HCT116 (cell line): ENCODE measurements at regions not wholly inside any gene's neighbourhood (a gene's known extent, or its start where the extent isn't known, plus 50 kb on each side); places are given as distances from the start of the nearest gene placed in this dataset.

Experiments
- ATAC-seq: fragments of 200-7000 bp; cut with Tn5 transposase; 2 replicates; pipeline ENCODE4 v1.9.1; 2020; ENCODE audit warnings: mild to moderate bottlenecking, moderate library complexity
- BruUV-seq: library from RNA; stranded (reverse); fragments of 400-500 nt; replicated peaks from 2 replicates; lab custom pipeline; 2021; lab: Mats Ljungman, UMichigan
- CTCF ChIA-PET: fragments of 300-600 bp; sonication (Branson Sonifier 250); formaldehyde crosslinking; loops from one replicate; lab custom pipeline; 2021; ENCODE audit warnings: antibody characterized with exemption; lab: Charles Lee
- POLR2A ChIA-PET: fragments of 300-600, 350-600 bp; sonication (Branson Sonifier 250); formaldehyde crosslinking; loops from one replicate; lab custom pipeline; 2021; ENCODE audit warnings: antibody characterized with exemption; lab: Charles Lee
- RAD21 ChIA-PET, 2 experiments: fragments of 300-600 bp; sonication (Branson Sonifier 250); formaldehyde crosslinking; loops; one replicate each; lab custom pipeline; 2023; ENCODE audit warnings: low total read pairs in 2 of 2; ENCODE audit not compliant: uncharacterized antibody in 2 of 2, unreplicated experiment in 2 of 2, low non-redundant PET in 1 of 2; lab: Charles Lee
- DNase-seq: peaks from one replicate; pipeline ENCODE4 v3.0.0-alpha.2; 2010; ENCODE audit warnings: low read depth, low spot score
- H2AFZ ChIP-seq: fragments of 200-600 bp; shearing (Covaris generic), sonication (generic); 2 replicates; pipeline ENCODE4 v1.6.1; 2017; ENCODE audit warnings: low read depth, mixed run types, mixed read lengths, antibody characterized with exemption, low read length; ENCODE audit not compliant: poor library complexity, severe bottlenecking
- H3K27ac ChIP-seq: 2 replicates; pipeline ENCODE4 v1.5.1; 2012; ENCODE audit warnings: low read depth, low read length
- H3K27me3 ChIP-seq: fragments of 200-600 bp; sonication (generic); 2 replicates; pipeline ENCODE4 v1.6.1; 2016; ENCODE audit warnings: mixed run types, low read length, mixed read lengths; ENCODE audit not compliant: insufficient read depth
- H3K36me3 ChIP-seq, 2 experiments: fragments of 200-500 bp in 1 of 2; fragments of 200-600 bp in 1 of 2; sonication (Bioruptor generic) in 1 of 2; sonication (generic) in 1 of 2; 2 replicates each; pipeline versions ENCODE4 v1.5.1 to v1.6.1; 2014 to 2016; ENCODE audit warnings: low read length in 2 of 2, inconsistent platforms in 1 of 2, mixed read lengths in 1 of 2, mixed run types in 1 of 2; ENCODE audit not compliant: insufficient read depth in 2 of 2, control insufficient read depth in 1 of 2
- H3K4me1 ChIP-seq, 2 experiments: fragments of 200-600 bp in 1 of 2; sonication (generic) in 1 of 2; 2 replicates each; pipeline versions ENCODE4 v1.5.1 to v1.6.1; 2012 to 2017; ENCODE audit warnings: low read length in 2 of 2, inconsistent platforms in 1 of 2, mild to moderate bottlenecking in 1 of 2, mixed read lengths in 1 of 2, mixed run types in 1 of 2, moderate library complexity in 1 of 2; ENCODE audit not compliant: insufficient read depth in 2 of 2, control insufficient read depth in 1 of 2
- H3K4me2 ChIP-seq: fragments of 200-600 bp; sonication (generic); 2 replicates; pipeline ENCODE4 v1.6.1; 2017; ENCODE audit warnings: mixed run types, low read length, mixed read lengths
- H3K4me3 ChIP-seq, 2 experiments: fragments of 200-600 bp in 1 of 2; sonication (generic) in 1 of 2; replicated peaks in 1 of 2; 2 replicates each; pipeline ENCODE4 v1.5.1; 2011 to 2016; ENCODE audit warnings: low read length in 2 of 2, control low read depth in 1 of 2, low read depth in 1 of 2, mild to moderate bottlenecking in 1 of 2, mixed read lengths in 1 of 2, mixed run types in 1 of 2
- H3K79me2 ChIP-seq: fragments of 200-600 bp; sonication (generic); 2 replicates; pipeline ENCODE4 v1.6.1; 2017; ENCODE audit warnings: mild to moderate bottlenecking, mixed run types, low read length, moderate library complexity, mixed read lengths; ENCODE audit not compliant: insufficient read depth
- H3K9ac ChIP-seq: fragments of 200-600 bp; sonication (generic); 2 replicates; pipeline ENCODE4 v1.6.1; 2016; ENCODE audit warnings: low read length, mixed read lengths
- H3K9me2 ChIP-seq: fragments of 200-600 bp; sonication (generic), shearing (Covaris generic); 2 replicates; pipeline ENCODE4 v1.6.1; 2017; ENCODE audit warnings: mixed run types, mild to moderate bottlenecking, moderate library complexity; ENCODE audit not compliant: insufficient read depth
- H3K9me3 ChIP-seq, 2 experiments: fragments of 200-500 bp in 1 of 2; fragments of 200-600 bp in 1 of 2; sonication (Bioruptor generic) in 1 of 2; sonication (generic) in 1 of 2; 2 replicates each; pipeline ENCODE4 v1.6.1; 2014 to 2017; ENCODE audit warnings: low read length in 2 of 2, mixed read lengths in 2 of 2, inconsistent platforms in 1 of 2, low read depth in 1 of 2, mild to moderate bottlenecking in 1 of 2, mixed run types in 1 of 2, moderate library complexity in 1 of 2; ENCODE audit not compliant: control insufficient read depth in 1 of 2, insufficient read depth in 1 of 2
- H4K20me1 ChIP-seq: fragments of 200-600 bp; sonication (generic), shearing (Covaris generic); 2 replicates; pipeline ENCODE4 v1.6.1; 2017; ENCODE audit warnings: mixed run types, mild to moderate bottlenecking, moderate library complexity; ENCODE audit not compliant: insufficient read depth
- CBX3 ChIP-seq: IDR thresholded peaks from 2 replicates; pipeline ENCODE4 v1.6.1; 2012; ENCODE audit warnings: low read depth
- CEBPB ChIP-seq: IDR thresholded peaks from 2 replicates; pipeline ENCODE4 v1.6.1; 2012; ENCODE audit warnings: low read depth
- EGR1 ChIP-seq: IDR thresholded peaks from 2 replicates; pipeline ENCODE4 v1.6.1; 2012; ENCODE audit warnings: low read depth
- ELF1 ChIP-seq: IDR thresholded peaks from 2 replicates; pipeline ENCODE4 v1.6.1; 2012; ENCODE audit warnings: low read depth, borderline replicate concordance
- EZH2 ChIP-seq: fragments of 200-600 bp; sonication (generic); IDR thresholded peaks from 2 replicates; pipeline ENCODE4 v1.6.1; 2017; ENCODE audit warnings: antibody characterized with exemption, mixed run types
- EZH2phosphoT487 ChIP-seq: fragments of 200-600 bp; IDR thresholded peaks from 2 replicates; pipeline ENCODE4 v1.6.1; 2018; ENCODE audit warnings: antibody characterized with exemption, borderline replicate concordance
- JUND ChIP-seq: IDR thresholded peaks from 2 replicates; pipeline ENCODE4 v1.6.1; 2012
- POLR2A ChIP-seq: IDR thresholded peaks from 2 replicates; pipeline ENCODE4 v1.7.0; 2011; ENCODE audit warnings: borderline replicate concordance; ENCODE audit not compliant: insufficient read depth, insufficient read length; ENCODE audit errors: extremely low read depth
- POLR2AphosphoS5 ChIP-seq: IDR thresholded peaks from 2 replicates; pipeline ENCODE4 v1.6.1; 2011; ENCODE audit warnings: mild to moderate bottlenecking, low read depth, low read length, moderate library complexity
- SIN3A ChIP-seq: IDR thresholded peaks from 2 replicates; pipeline ENCODE4 v1.6.1; 2012; ENCODE audit warnings: low read depth
- SP1 ChIP-seq: IDR thresholded peaks from 2 replicates; pipeline ENCODE4 v1.6.1; 2012; ENCODE audit warnings: low read depth
- SRF ChIP-seq: IDR thresholded peaks from 2 replicates; pipeline ENCODE4 v1.6.1; 2012; ENCODE audit warnings: low read depth
- TCF7L2 ChIP-seq: IDR thresholded peaks from 2 replicates; pipeline ENCODE4 v1.7.0; 2011; ENCODE audit warnings: borderline replicate concordance, inconsistent platforms; ENCODE audit not compliant: insufficient read depth, insufficient read length; ENCODE audit errors: extremely low read depth
- ZBTB33 ChIP-seq: IDR thresholded peaks from 2 replicates; pipeline ENCODE4 v1.6.1; 2011; ENCODE audit warnings: mild to moderate bottlenecking, low read length, moderate library complexity; ENCODE audit not compliant: insufficient replicate concordance; ENCODE audit errors: extremely low read depth
- ZNF274 ChIP-seq: fragments of 200-500 bp; sonication (Bioruptor generic); IDR thresholded peaks from 2 replicates; pipeline ENCODE4 v1.6.1; 2014; ENCODE audit warnings: mild to moderate bottlenecking, low read depth, low read length, inconsistent platforms
- intact Hi-C: fragments of 100-400 bp; cut with micrococcal nuclease; formaldehyde crosslinking; loops from 2 replicates; pipeline ENCODE4 v1.10.0; 2022
- TF ChIP-seq, protein P1 (sequence below): IDR thresholded peaks from 2 replicates; pipeline ENCODE4 v1.6.1; 2012
- TF ChIP-seq, protein P2 (sequence below): IDR thresholded peaks from 2 replicates; pipeline ENCODE4 v1.6.1; 2012

- Histone ChIP-seq H3K4me2 (no peak overlapping the region), H4K20me1 (no peaks in the 10 kb centered on the region), H2AFZ (no peak overlapping the region), H3K4me3 (no peak overlapping the region), H3K27ac (no peak overlapping the region), H3K27me3 (peaks cover 20% of the 10 kb centered on the region; the same call in 1 of the 2 replicates), H3K9me2 (no peaks in the 10 kb centered on the region), H3K36me3 (no peaks in the 10 kb centered on the region), H3K79me2 (no peaks in the 10 kb centered on the region), H3K9ac (no peak overlapping the region), H3K4me1 (no peaks in the 10 kb centered on the region), H3K9me3 (no peaks in the 10 kb centered on the region)
- RAD21 ChIA-PET: no interaction called here
- CTCF ChIA-PET: no interaction called here
- no peak for TF ChIP-seq SRF
- TF ChIP-seq, protein P1, sequence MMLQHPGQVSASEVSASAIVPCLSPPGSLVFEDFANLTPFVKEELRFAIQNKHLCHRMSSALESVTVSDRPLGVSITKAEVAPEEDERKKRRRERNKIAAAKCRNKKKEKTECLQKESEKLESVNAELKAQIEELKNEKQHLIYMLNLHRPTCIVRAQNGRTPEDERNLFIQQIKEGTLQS: no peak
- no peak for TF ChIP-seq CBX3
- no peak for TF ChIP-seq CEBPB
- TF ChIP-seq SP1: no peak
- TF ChIP-seq JUND: no peak
- no TSS peak for BruUV-seq
- DNase-seq: no peak
- POLR2A ChIA-PET: no interaction called here
- ATAC-seq: no peak
- intact Hi-C loops: no loop called here
Observed at GRCh38 chr2:136550181-136550580, 215.2 kb upstream of the THSD7B start.

DNA sequence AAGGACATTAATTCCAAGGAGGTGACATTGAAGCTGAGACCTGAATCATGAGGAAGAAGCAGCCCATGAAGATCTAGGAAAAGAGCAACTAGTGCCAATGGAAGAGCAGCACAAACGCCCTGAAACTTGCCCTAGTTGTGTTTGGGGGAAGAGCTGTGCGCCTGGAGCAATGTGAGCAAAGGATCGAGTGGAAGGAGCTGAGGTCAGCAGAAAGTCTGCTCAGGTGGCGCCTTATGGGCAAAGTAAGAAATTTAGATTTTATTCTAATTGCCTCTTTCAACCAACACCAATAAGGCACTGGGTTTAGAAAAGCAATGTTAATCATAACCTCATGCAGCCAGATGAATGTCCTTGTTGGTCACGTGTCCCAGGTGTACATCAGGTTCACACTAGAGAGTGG is 226.0 kb upstream of the THSD7B start:
- ATAC-seq (no peak), DNase-seq (no peak)
- no TSS peak for BruUV-seq
- Histone ChIP-seq H4K20me1 (no peaks in the 10 kb centered on the region), H2AFZ (no peak overlapping the region), H3K36me3 (no peaks in the 10 kb centered on the region), H3K9me2 (no peaks in the 10 kb centered on the region), H3K27ac (no peak overlapping the region), H3K9ac (no peak overlapping the region), H3K4me1 (no peaks in the 10 kb centered on the region), H3K9me3 (no peaks in the 10 kb centered on the region), H3K79me2 (no peaks in the 10 kb centered on the region), H3K4me3 (no peak overlapping the region), H3K27me3 (no peaks in the 10 kb centered on the region), H3K4me2 (no peak overlapping the region)
- intact Hi-C loops: no loop called here
- POLR2A ChIA-PET: no interaction called here
- CTCF ChIA-PET: no interaction called here
- RAD21 ChIA-PET: no interaction called here
- no peak for TF ChIP-seq POLR2A
- TF ChIP-seq CBX3: no peak
- no peak for TF ChIP-seq SP1
- TF ChIP-seq ZBTB33: no peak
- TF ChIP-seq TCF7L2: no peak
- no peak for TF ChIP-seq SRF
- no peak for TF ChIP-seq POLR2AphosphoS5
- TF ChIP-seq ZNF274: no peak
- no peak for TF ChIP-seq ELF1
- TF ChIP-seq EZH2: no peak
- no peak for TF ChIP-seq SIN3A
- no peak for TF ChIP-seq EGR1
- TF ChIP-seq, protein P2, sequence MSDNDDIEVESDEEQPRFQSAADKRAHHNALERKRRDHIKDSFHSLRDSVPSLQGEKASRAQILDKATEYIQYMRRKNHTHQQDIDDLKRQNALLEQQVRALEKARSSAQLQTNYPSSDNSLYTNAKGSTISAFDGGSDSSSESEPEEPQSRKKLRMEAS: no peak
- TF ChIP-seq EZH2phosphoT487: no peak
- no peak for TF ChIP-seq CEBPB
